Kidney epithelial cell (primary cell): ENCODE measurements at regions not wholly inside any gene's neighbourhood (a gene's known extent, or its start where the extent isn't known, plus 50 kb on each side); places are given as distances from the start of the nearest gene placed in this dataset.

ENCODE experiments used
- DNase-seq: peaks from one replicate; pipeline ENCODE4 v3.0.0-alpha.2; 2010; ENCODE audit warnings: low read depth
- H3K27me3 ChIP-seq: 2 replicates; pipeline ENCODE4 v1.6.0; 2011; ENCODE audit warnings: low read length; ENCODE audit not compliant: control insufficient read depth, insufficient read depth
- H3K36me3 ChIP-seq: 2 replicates; pipeline ENCODE4 v1.5.1; 2011; ENCODE audit warnings: low read length; ENCODE audit not compliant: control insufficient read depth, insufficient read depth
- H3K4me3 ChIP-seq: 2 replicates; pipeline ENCODE4 v1.5.1; 2011; ENCODE audit warnings: low read depth, mild to moderate bottlenecking, control low read depth, low read length
- CTCF ChIP-seq: IDR thresholded peaks from 2 replicates; pipeline ENCODE4 v1.5.1; 2011; ENCODE audit warnings: mild to moderate bottlenecking, moderate library complexity, low read length, control low read depth, inconsistent platforms; ENCODE audit not compliant: insufficient read depth, poor library complexity, severe bottlenecking

GRCh38 chr20:55255016-55255415, 750.3 kb downstream of the CBLN4 start:
- no peak for DNase-seq
- Histone ChIP-seq H3K27me3 (no peaks in the 10 kb centered on the region), H3K4me3 (no peak overlapping the region), H3K36me3 (no peaks in the 10 kb centered on the region)
- TF ChIP-seq CTCF = no peak

GRCh38 chr20:55253781-55254180, 751.5 kb downstream of the CBLN4 start:
- Histone ChIP-seq H3K27me3 (no peaks in the 10 kb centered on the region), H3K36me3 (no peaks in the 10 kb centered on the region), H3K4me3 (no peak overlapping the region)
- no peak for TF ChIP-seq CTCF
- DNase-seq = no peak

- TF ChIP-seq CTCF = no peak
- H3K36me3 ChIP-seq = no peaks in the 10 kb centered on the region
- H3K4me3 ChIP-seq = no peak overlapping the region
- no peaks in the 10 kb centered on the region for H3K27me3 ChIP-seq
- DNase-seq = no peak
Observed at GRCh38 chr20:55252521-55252920, 752.8 kb downstream of the CBLN4 start.

- no peak for TF ChIP-seq CTCF
- Histone ChIP-seq H3K36me3 (no peaks in the 10 kb centered on the region), H3K27me3 (no peaks in the 10 kb centered on the region), H3K4me3 (no peak overlapping the region)
- no peak for DNase-seq
Observed at GRCh38 chr20:55251170-55251569, 754.1 kb downstream of the CBLN4 start.

GRCh38 chr20:55242853-55243252, 762.5 kb downstream of the CBLN4 start:
- H3K36me3 ChIP-seq = no peaks in the 10 kb centered on the region
- no peak for DNase-seq
- TF ChIP-seq CTCF = no peak
- no peak overlapping the region for H3K4me3 ChIP-seq
- H3K27me3 ChIP-seq = no peaks in the 10 kb centered on the region

GRCh38 chr20:55239269-55239668, 763.9 kb downstream of the DOK5 start:
- H3K36me3 ChIP-seq = no peaks in the 10 kb centered on the region
- H3K27me3 ChIP-seq = no peaks in the 10 kb centered on the region
- TF ChIP-seq CTCF = no peak
- DNase-seq = no peak
- no peak overlapping the region for H3K4me3 ChIP-seq
